ENCODE measurements at regions not wholly inside any gene's neighbourhood (a gene's known extent, or its start where the extent isn't known, plus 50 kb on each side); places are given as distances from the start of the nearest gene placed in this dataset.

GRCh38 chr3:170751899-170752293, 118.1 kb downstream of the RPL22L1 start:
- no peak for DNase-seq

- no peak for DNase-seq
Measured at GRCh38 chr3:170751083-170751898, 118.7 kb downstream of the RPL22L1 start.

- no peak for DNase-seq
Measured at GRCh38 chr3:170750478-170750830, 119.5 kb downstream of the RPL22L1 start.

GRCh38 chr3:170749765-170750477, 120.1 kb downstream of the RPL22L1 start:
- DNase-seq = no peak

GRCh38 chr3:170749185-170749584, 120.8 kb downstream of the RPL22L1 start:
- no peak for DNase-seq

- DNase-seq = no peak
Measured at GRCh38 chr3:170746175-170746942, 123.6 kb downstream of the RPL22L1 start.

GRCh38 chr3:170745211-170745718, 124.7 kb downstream of the RPL22L1 start:
- no peak for DNase-seq

GRCh38 chr3:170741756-170742529, 128.1 kb downstream of the RPL22L1 start:
- no peak for DNase-seq

- DNase-seq = no peak
Measured at GRCh38 chr3:170740726-170741591, 129.0 kb downstream of the RPL22L1 start.

GRCh38 chr3:170740285-170740684, 129.7 kb downstream of the RPL22L1 start:
- no peak for DNase-seq

GRCh38 chr3:170739410-170739809, 130.6 kb downstream of the RPL22L1 start:
- DNase-seq = no peak

GRCh38 chr3:170738766-170739165, 131.2 kb downstream of the RPL22L1 start:
- DNase-seq = no peak

GRCh38 chr3:170737498-170738162, 132.4 kb downstream of the RPL22L1 start:
- DNase-seq = no peak

GRCh38 chr3:170735821-170736220, 134.2 kb downstream of the RPL22L1 start:
- DNase-seq = no peak

GRCh38 chr3:170734735-170735065, 135.3 kb downstream of the RPL22L1 start:
- DNase-seq = no peak

GRCh38 chr3:170734043-170734734, 135.8 kb downstream of the RPL22L1 start:
- no peak for DNase-seq

GRCh38 chr3:170732660-170733245, 137.2 kb downstream of the RPL22L1 start:
- no peak for DNase-seq

- no peak for DNase-seq
Measured at GRCh38 chr3:170731281-170731680, 138.7 kb downstream of the RPL22L1 start.

- no peak for DNase-seq
Measured at GRCh38 chr3:170730071-170730812, 139.8 kb downstream of the RPL22L1 start.

Data from activated effector memory CD4-positive, alpha-beta T cell treated with anti-CD3 and anti-CD28 coated beads, Interleukin-2, amount 50 U/mL, for 16 hours (primary cell).